ENCODE measurements at regions not wholly inside any gene's neighbourhood (a gene's known extent, or its start where the extent isn't known, plus 50 kb on each side); places are given as distances from the start of the nearest gene placed in this dataset.
"Not testable (repeated sequence)": the region's sequence is repeated elsewhere in the genome, so short reads cannot be mapped to it uniquely, and the experiment has no call there.

DNA sequence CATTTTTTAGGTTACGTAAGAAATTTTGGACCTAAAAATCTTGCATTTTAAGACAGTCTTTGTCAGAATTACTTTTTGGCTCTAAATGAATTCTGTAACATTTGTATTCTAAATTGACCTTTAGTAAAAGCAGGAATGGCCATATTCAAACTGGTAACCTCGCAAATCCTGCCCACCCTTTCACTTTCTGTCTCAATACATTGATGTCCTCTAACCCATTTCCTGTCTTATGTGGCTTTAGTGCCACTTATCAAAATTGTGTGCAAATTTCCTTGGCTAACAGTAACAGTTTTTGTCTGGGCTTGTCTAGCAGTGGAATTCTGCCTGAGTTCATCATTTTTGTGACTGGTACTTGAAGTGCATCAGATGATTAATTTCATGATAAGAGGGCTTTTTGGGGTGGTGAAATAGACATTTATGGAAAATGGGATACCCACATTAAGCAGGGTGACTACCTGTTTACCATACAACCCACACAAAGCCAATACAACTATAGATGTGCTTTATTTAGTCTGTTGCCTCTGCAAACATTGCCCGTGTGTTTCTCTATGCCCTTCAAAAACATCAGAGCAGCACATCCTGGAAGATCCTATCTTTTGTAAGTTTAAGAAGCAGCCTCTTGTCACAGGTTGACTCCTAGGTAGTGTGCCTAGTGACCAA, 98.7 kb upstream of the FAM72C start:
- TF ChIP-seq, protein P1, sequence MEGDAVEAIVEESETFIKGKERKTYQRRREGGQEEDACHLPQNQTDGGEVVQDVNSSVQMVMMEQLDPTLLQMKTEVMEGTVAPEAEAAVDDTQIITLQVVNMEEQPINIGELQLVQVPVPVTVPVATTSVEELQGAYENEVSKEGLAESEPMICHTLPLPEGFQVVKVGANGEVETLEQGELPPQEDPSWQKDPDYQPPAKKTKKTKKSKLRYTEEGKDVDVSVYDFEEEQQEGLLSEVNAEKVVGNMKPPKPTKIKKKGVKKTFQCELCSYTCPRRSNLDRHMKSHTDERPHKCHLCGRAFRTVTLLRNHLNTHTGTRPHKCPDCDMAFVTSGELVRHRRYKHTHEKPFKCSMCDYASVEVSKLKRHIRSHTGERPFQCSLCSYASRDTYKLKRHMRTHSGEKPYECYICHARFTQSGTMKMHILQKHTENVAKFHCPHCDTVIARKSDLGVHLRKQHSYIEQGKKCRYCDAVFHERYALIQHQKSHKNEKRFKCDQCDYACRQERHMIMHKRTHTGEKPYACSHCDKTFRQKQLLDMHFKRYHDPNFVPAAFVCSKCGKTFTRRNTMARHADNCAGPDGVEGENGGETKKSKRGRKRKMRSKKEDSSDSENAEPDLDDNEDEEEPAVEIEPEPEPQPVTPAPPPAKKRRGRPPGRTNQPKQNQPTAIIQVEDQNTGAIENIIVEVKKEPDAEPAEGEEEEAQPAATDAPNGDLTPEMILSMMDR (conservative IDR thresholded peaks at IDR 0.05; ENCODE audit: low read depth, low read length) = not testable (repeated sequence)
- not testable (repeated sequence) for TF ChIP-seq EZH2 (IDR thresholded peaks at IDR 0.05; ENCODE audit: low read length, unreplicated experiment)
